B cell (primary cell): ENCODE measurements at regions not wholly inside any gene's neighbourhood (a gene's known extent, or its start where the extent isn't known, plus 50 kb on each side); places are given as distances from the start of the nearest gene placed in this dataset.

Source experiments
- ATAC-seq: fragments of 200-7000 bp; cut with Tn5 transposase; one replicate; pipeline ENCODE4 v1.10.0; 2021; ENCODE audit warnings: low read depth, mild to moderate bottlenecking, moderate number of reproducible peaks, moderate library complexity
- CTCF ChIA-PET: fragments of 350-600 bp; sonication (Branson Sonifier 250); formaldehyde crosslinking; loops from one replicate; lab custom pipeline; 2021; ENCODE audit warnings: antibody characterized with exemption, inconsistent platforms; lab: Charles Lee
- POLR2A ChIA-PET: fragments of 350-600 bp; sonication (Branson Sonifier 250); formaldehyde crosslinking; loops from one replicate; lab custom pipeline; 2021; ENCODE audit warnings: antibody characterized with exemption; lab: Charles Lee
- DNase-seq: peaks from one replicate; pipeline ENCODE4 v3.0.0; 2013
- H2AFZ ChIP-seq: 2 replicates; pipeline ENCODE4 v1.6.1; 2012; ENCODE audit warnings: mild to moderate bottlenecking, low read depth, low read length; ENCODE audit not compliant: insufficient read depth, poor library complexity, severe bottlenecking
- H3K27ac ChIP-seq, 2 donors: 1 replicate in 1 of 2; 2 replicates in 1 of 2; pipeline ENCODE4 v1.5.1; 2012 to 2013; ENCODE audit warnings: low read length in 2 of 2, mild to moderate bottlenecking in 2 of 2, moderate library complexity in 1 of 2
- H3K27me3 ChIP-seq, 4 experiments: fragments of 200-600 bp in 1 of 4; sonication (generic) in 1 of 4; replicated peaks in 1 of 4; 1 replicate in 2 of 4; 2 replicates in 2 of 4; pipeline versions ENCODE4 v1.6.1 to v1.7.0; 2013 to 2016; ENCODE audit warnings: low read length in 3 of 4, mild to moderate bottlenecking in 2 of 4, mixed read lengths in 1 of 4, moderate library complexity in 1 of 4; ENCODE audit not compliant: insufficient read depth in 4 of 4, control insufficient read depth in 3 of 4; ENCODE audit errors: control extremely low read depth in 1 of 4
- H3K36me3 ChIP-seq, 2 experiments: replicated peaks in 1 of 2; 1 replicate in 1 of 2; 2 replicates in 1 of 2; pipeline versions ENCODE4 v1.6.1 to v1.7.1; 2013; ENCODE audit warnings: low read length in 1 of 2; ENCODE audit not compliant: insufficient read depth in 2 of 2, control insufficient read depth in 1 of 2; ENCODE audit errors: control extremely low read depth in 1 of 2, extremely low read depth in 1 of 2
- H3K4me1 ChIP-seq, 2 donors: fragments of 200-600 bp in 1 of 2; sonication (generic) in 1 of 2; 1 replicate in 1 of 2; 2 replicates in 1 of 2; pipeline versions ENCODE4 v1.5.1 to v1.6.1; 2013 to 2017; ENCODE audit warnings: low read length in 2 of 2; ENCODE audit not compliant: control insufficient read depth in 2 of 2, insufficient read depth in 2 of 2
- H3K4me2 ChIP-seq: replicated peaks from 2 replicates; pipeline ENCODE3; 2012; ENCODE audit warnings: mild to moderate bottlenecking, low read depth, low read length; ENCODE audit not compliant: poor library complexity, severe bottlenecking
- H3K4me3 ChIP-seq, 5 experiments: fragments of 200-600 bp in 1 of 5; sonication (generic) in 1 of 5; 1 replicate in 3 of 5; 2 replicates in 2 of 5; pipeline versions ENCODE4 v1.5.1 to v1.7.0; 2011 to 2016; ENCODE audit warnings: low read length in 4 of 5, mild to moderate bottlenecking in 4 of 5, low read depth in 2 of 5, control low read depth in 1 of 5, moderate library complexity in 1 of 5; ENCODE audit not compliant: insufficient read depth in 1 of 5; ENCODE audit errors: control extremely low read depth in 1 of 5, extremely low read depth in 1 of 5
- H3K79me2 ChIP-seq: fragments of 200-600 bp; sonication (generic); one replicate; pipeline ENCODE4 v1.6.0; 2016; ENCODE audit warnings: low read length; ENCODE audit not compliant: control insufficient read depth, insufficient read depth
- H3K9ac ChIP-seq: fragments of 200-600 bp; sonication (generic); 2 replicates; pipeline ENCODE4 v1.6.1; 2017; ENCODE audit warnings: mild to moderate bottlenecking, low read length, moderate library complexity
- H3K9me3 ChIP-seq, 3 donors: one replicate each; pipeline versions ENCODE4 v1.6.1 to v1.7.1; 2013; ENCODE audit warnings: low read length in 2 of 3; ENCODE audit not compliant: control insufficient read depth in 2 of 3, insufficient read depth in 1 of 3; ENCODE audit errors: control extremely low read depth in 1 of 3
- H4K20me1 ChIP-seq: 2 replicates; pipeline ENCODE4 v1.6.0; 2012; ENCODE audit warnings: mild to moderate bottlenecking, low read length; ENCODE audit not compliant: insufficient read depth, control insufficient read depth, poor library complexity, severe bottlenecking
- H3K27ac Mint-ChIP-seq: one replicate; pipeline ENCODE4 v1.8.0; 2021; ENCODE audit warnings: mixed read lengths
- H3K27me3 Mint-ChIP-seq: one replicate; pipeline ENCODE4 v1.8.0; 2021; ENCODE audit warnings: mixed read lengths
- H3K4me1 Mint-ChIP-seq: one replicate; pipeline ENCODE4 v1.8.0; 2021; ENCODE audit warnings: mixed read lengths
- H3K4me3 Mint-ChIP-seq: one replicate; pipeline ENCODE4 v1.8.0; 2021; ENCODE audit warnings: mixed read lengths
- H3K9me3 Mint-ChIP-seq: one replicate; pipeline ENCODE4 v1.8.0; 2022; ENCODE audit warnings: mixed read lengths; ENCODE audit not compliant: insufficient read depth
- EZH2 ChIP-seq: IDR thresholded peaks from 2 replicates; pipeline ENCODE4 v1.6.1; 2012; ENCODE audit warnings: borderline replicate concordance, low read depth, mild to moderate bottlenecking, moderate library complexity, low read length; ENCODE audit not compliant: insufficient read depth, poor library complexity, severe bottlenecking
- WGBS: methylation state at CpG from one replicate; pipeline ENCODE4 v1.1.5; 2013; ENCODE audit warnings: missing lambda C conversion rate; ENCODE audit not compliant: insufficient coverage; 5-methylcytosine and 5-hydroxymethylcytosine counted together
- intact Hi-C: fragments of 100-400 bp; cut with micrococcal nuclease; formaldehyde crosslinking; loops from one replicate; pipeline ENCODE4 v1.10.0; 2022
- TF ChIP-seq, protein P1 (sequence below): fragments of 200-600 bp; IDR thresholded peaks from one replicate; pipeline ENCODE4 v1.8.0; 2022; ENCODE audit warnings: antibody characterized with exemption, mild to moderate bottlenecking

DNA sequence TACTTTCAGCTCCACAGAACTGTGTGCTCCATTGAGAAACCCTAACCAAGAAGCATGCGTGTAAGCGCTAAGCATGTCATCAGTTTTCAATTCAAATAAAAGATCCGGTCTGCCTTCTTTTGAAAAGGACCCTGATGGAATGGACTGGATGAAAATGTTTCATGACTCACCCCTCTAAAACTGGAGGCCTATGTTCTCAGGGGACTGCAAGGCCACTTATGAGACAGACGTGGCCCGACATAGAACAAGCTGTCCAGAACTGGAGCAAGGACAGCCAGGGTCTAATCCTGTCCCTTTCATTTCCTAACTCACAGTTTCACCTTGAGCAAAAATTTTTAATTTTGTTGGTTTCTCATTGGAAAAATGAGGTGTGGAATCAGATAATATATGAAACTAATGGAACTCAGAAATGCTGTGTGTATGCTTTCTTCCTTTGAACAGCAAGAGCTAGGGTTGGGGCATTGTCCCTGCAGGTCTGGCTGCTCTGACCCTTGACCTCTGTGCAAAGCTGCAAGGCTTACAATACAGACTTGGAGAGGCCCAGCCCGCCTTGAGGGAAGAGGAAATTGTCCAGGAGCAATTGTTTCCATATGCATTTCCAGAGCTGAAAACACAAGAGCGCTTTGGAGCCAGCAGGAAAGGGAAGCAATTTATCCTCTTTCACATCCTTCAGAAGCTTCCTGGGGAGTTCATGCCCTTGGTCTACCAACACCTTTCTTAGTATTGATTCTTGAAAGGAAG, 553.4 kb upstream of the KLF12 start:
- Histone ChIP-seq H3K27ac (no peak overlapping the region), H4K20me1 (no peaks in the 10 kb centered on the region)
- POLR2A ChIA-PET = no interaction called here

DNA sequence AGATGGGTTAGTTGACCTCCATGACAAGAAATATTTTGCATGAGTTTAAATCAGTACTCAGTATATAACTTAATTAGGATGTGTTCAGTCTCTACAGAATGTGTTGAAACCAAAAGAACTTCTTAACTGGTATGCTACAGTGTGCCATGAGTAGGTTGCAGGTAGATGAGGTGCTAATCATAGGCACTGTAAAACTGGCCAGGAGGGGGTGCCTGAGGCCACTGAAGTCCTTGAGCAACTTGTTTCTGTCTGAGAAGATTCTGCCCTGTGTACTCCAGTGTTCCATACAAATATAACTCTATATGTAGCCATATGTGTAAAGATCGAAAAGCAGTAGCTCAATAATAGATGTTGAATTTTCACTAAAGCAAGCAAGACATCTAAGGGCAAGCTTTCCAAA, 549.2 kb upstream of the KLF12 start:
- no peaks in the 10 kb centered on the region for H3K79me2 ChIP-seq
- no peaks in the 10 kb centered on the region for H3K4me1 Mint-ChIP-seq
- POLR2A ChIA-PET = no interaction called here
- no peak overlapping the region for H2AFZ ChIP-seq
- H3K27me3 Mint-ChIP-seq = no peaks in the 10 kb centered on the region
- H3K4me3 Mint-ChIP-seq = no peak overlapping the region
- no peak overlapping the region for H3K4me3 ChIP-seq
- CTCF ChIA-PET = no interaction called here
- no peaks in the 10 kb centered on the region for H4K20me1 ChIP-seq
- H3K27ac Mint-ChIP-seq = no peak overlapping the region
- no peaks in the 10 kb centered on the region for H3K9me3 ChIP-seq
- peaks cover 5% of the 10 kb centered on the region for H3K9me3 Mint-ChIP-seq
- H3K27me3 ChIP-seq = no peaks in the 10 kb centered on the region
- no peaks in the 10 kb centered on the region for H3K36me3 ChIP-seq
- no CpG with 5 or more reads among the region's 1 CpG for WGBS
- H3K27ac ChIP-seq = no peak overlapping the region
- H3K9ac ChIP-seq = no peak overlapping the region
- TF ChIP-seq, protein P1, sequence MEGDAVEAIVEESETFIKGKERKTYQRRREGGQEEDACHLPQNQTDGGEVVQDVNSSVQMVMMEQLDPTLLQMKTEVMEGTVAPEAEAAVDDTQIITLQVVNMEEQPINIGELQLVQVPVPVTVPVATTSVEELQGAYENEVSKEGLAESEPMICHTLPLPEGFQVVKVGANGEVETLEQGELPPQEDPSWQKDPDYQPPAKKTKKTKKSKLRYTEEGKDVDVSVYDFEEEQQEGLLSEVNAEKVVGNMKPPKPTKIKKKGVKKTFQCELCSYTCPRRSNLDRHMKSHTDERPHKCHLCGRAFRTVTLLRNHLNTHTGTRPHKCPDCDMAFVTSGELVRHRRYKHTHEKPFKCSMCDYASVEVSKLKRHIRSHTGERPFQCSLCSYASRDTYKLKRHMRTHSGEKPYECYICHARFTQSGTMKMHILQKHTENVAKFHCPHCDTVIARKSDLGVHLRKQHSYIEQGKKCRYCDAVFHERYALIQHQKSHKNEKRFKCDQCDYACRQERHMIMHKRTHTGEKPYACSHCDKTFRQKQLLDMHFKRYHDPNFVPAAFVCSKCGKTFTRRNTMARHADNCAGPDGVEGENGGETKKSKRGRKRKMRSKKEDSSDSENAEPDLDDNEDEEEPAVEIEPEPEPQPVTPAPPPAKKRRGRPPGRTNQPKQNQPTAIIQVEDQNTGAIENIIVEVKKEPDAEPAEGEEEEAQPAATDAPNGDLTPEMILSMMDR = no peak
- no peak for TF ChIP-seq EZH2
- ATAC-seq (no peak), DNase-seq (no peak)
- H3K4me2 ChIP-seq = no peak overlapping the region
- intact Hi-C loops = no loop called here
- no peaks in the 10 kb centered on the region for H3K4me1 ChIP-seq

More for the DNA sequence above, 553.4 kb upstream of the KLF12 start:
- CTCF ChIA-PET = no interaction called here
- DNase-seq (no peak), ATAC-seq (no peak)
- Mint-ChIP-seq H3K27ac (no peak overlapping the region), H3K27me3 (peaks cover 3% of the 10 kb centered on the region), H3K4me3 (no peak overlapping the region), H3K4me1 (no peaks in the 10 kb centered on the region), H3K9me3 (peaks cover 5% of the 10 kb centered on the region)
- no peak overlapping the region for H2AFZ ChIP-seq
- H3K9me3 ChIP-seq = no peaks in the 10 kb centered on the region
- intact Hi-C loops = no loop called here
- 87% methylated on average over 3 of the region's 7 CpGs for WGBS
- H3K4me3 ChIP-seq = no peak overlapping the region
- H3K4me2 ChIP-seq = no peak overlapping the region
- H3K9ac ChIP-seq = no peak overlapping the region
- H3K27me3 ChIP-seq = no peaks in the 10 kb centered on the region
- no peaks in the 10 kb centered on the region for H3K4me1 ChIP-seq
- H3K79me2 ChIP-seq = no peaks in the 10 kb centered on the region
- TF ChIP-seq, protein P1 = no peak
- no peak for TF ChIP-seq EZH2
- H3K36me3 ChIP-seq = no peaks in the 10 kb centered on the region
